Cardiac fibroblast (primary cell): ENCODE measurements at regions not wholly inside any gene's neighbourhood (a gene's known extent, or its start where the extent isn't known, plus 50 kb on each side); places are given as distances from the start of the nearest gene placed in this dataset.
"Not testable (repeated sequence)": the region's sequence is repeated elsewhere in the genome, so short reads cannot be mapped to it uniquely, and the experiment has no call there.

Experiments used
- DNase-seq, 2 donors: peaks; one replicate each; pipeline versions ENCODE4 v3.0.0 to v3.0.0-alpha.2; 2010; ENCODE audit warnings: low read depth in 2 of 2
- H3K4me3 ChIP-seq, 2 donors: replicated peaks in 1 of 2; 1 replicate in 1 of 2; 2 replicates in 1 of 2; pipeline ENCODE4 v1.5.1; 2011; ENCODE audit warnings: low read depth in 2 of 2, low read length in 2 of 2, mild to moderate bottlenecking in 2 of 2, moderate library complexity in 1 of 2
- CTCF ChIP-seq: IDR thresholded peaks from one replicate; pipeline ENCODE4 v1.5.1; 2011; ENCODE audit warnings: low read depth, mild to moderate bottlenecking, low read length, inconsistent platforms

- no peak for TF ChIP-seq CTCF
- H3K4me3 ChIP-seq = no peak overlapping the region
- no peak for DNase-seq
Measured at GRCh38 chr6:20020526-20020925, 183.4 kb downstream of the ID4 start.

- H3K4me3 ChIP-seq = no peak overlapping the region
- no peak for DNase-seq
- no peak for TF ChIP-seq CTCF
Measured at GRCh38 chr6:20021795-20022194, 184.6 kb downstream of the ID4 start.

GRCh38 chr6:20023549-20024315 is 186.6 kb downstream of the ID4 start:
- not testable (repeated sequence) for DNase-seq, H3K4me3 ChIP-seq

- DNase-seq = no peak
- H3K4me3 ChIP-seq = no peak overlapping the region
- no peak for TF ChIP-seq CTCF
Measured at GRCh38 chr6:20024316-20024673, 187.1 kb downstream of the ID4 start.

GRCh38 chr6:20024978-20025377 is 187.3 kb downstream of the MBOAT1 start:
- H3K4me3 ChIP-seq = no peak overlapping the region
- TF ChIP-seq CTCF = no peak
- no peak for DNase-seq

GRCh38 chr6:20025681-20026080 is 186.6 kb downstream of the MBOAT1 start:
- no peak for TF ChIP-seq CTCF
- DNase-seq = no peak
- H3K4me3 ChIP-seq = no peak overlapping the region

- H3K4me3 ChIP-seq = no peak overlapping the region
- DNase-seq = no peak
- no peak for TF ChIP-seq CTCF
Measured at GRCh38 chr6:20028143-20028542, 184.1 kb downstream of the MBOAT1 start.
